ENCODE measurements at regions not wholly inside any gene's neighbourhood (a gene's known extent, or its start where the extent isn't known, plus 50 kb on each side); places are given as distances from the start of the nearest gene placed in this dataset.

DNA sequence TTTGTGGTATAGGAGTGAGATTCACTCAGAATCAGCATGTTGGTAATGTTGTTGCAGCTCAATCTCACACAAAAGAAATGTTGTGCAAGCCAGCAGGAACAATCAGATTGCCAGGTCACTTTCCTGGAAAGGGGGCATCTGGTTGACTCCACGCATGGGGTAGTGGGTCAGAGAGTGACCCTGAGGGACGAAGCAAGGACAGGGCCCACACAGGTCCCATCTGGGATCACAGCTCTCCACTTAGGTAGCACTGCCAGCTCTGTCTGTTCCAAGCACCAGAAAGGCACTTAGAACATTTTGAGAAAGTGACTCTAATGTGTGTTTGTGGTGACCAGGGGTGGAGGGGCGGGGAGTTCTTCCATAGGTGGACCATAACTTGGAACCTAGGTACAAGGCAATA, 109.5 kb downstream of the RASSF10 start:
- TF ChIP-seq, protein P1, sequence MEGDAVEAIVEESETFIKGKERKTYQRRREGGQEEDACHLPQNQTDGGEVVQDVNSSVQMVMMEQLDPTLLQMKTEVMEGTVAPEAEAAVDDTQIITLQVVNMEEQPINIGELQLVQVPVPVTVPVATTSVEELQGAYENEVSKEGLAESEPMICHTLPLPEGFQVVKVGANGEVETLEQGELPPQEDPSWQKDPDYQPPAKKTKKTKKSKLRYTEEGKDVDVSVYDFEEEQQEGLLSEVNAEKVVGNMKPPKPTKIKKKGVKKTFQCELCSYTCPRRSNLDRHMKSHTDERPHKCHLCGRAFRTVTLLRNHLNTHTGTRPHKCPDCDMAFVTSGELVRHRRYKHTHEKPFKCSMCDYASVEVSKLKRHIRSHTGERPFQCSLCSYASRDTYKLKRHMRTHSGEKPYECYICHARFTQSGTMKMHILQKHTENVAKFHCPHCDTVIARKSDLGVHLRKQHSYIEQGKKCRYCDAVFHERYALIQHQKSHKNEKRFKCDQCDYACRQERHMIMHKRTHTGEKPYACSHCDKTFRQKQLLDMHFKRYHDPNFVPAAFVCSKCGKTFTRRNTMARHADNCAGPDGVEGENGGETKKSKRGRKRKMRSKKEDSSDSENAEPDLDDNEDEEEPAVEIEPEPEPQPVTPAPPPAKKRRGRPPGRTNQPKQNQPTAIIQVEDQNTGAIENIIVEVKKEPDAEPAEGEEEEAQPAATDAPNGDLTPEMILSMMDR (conservative IDR thresholded peaks at IDR 0.05; ENCODE audit: low read depth, low read length): no peak
- TF ChIP-seq EZH2phosphoT487 (IDR thresholded peaks at IDR 0.05; ENCODE audit: borderline replicate concordance, low read length): no peak
- TF ChIP-seq EZH2 (IDR thresholded peaks at IDR 0.05; ENCODE audit: low read length, unreplicated experiment): no peak

All from PC-3 (cell line).